Progenitor cell of endocrine pancreas (in vitro differentiated cells): ENCODE measurements at regions not wholly inside any gene's neighbourhood (a gene's known extent, or its start where the extent isn't known, plus 50 kb on each side); places are given as distances from the start of the nearest gene placed in this dataset.

Experiments used
- DNase-seq: peaks from one replicate; pipeline ENCODE4 v3.0.0; 2021; ENCODE audit warnings: low spot score; ENCODE audit not compliant: unreplicated experiment
- H3K27ac Mint-ChIP-seq: 2 replicates; pipeline ENCODE4 v1.8.0; 2021; ENCODE audit warnings: mild to moderate bottlenecking, moderate library complexity, mixed read lengths
- H3K27me3 Mint-ChIP-seq: 2 replicates; pipeline ENCODE4 v1.8.0; 2021; ENCODE audit warnings: mixed read lengths
- H3K36me3 Mint-ChIP-seq: 2 replicates; pipeline ENCODE4 v1.8.0; 2022; ENCODE audit warnings: mixed read lengths; ENCODE audit not compliant: insufficient read depth
- H3K4me1 Mint-ChIP-seq: 2 replicates; pipeline ENCODE4 v1.8.0; 2021; ENCODE audit warnings: low read depth, mixed read lengths
- H3K4me3 Mint-ChIP-seq: 2 replicates; pipeline ENCODE4 v1.8.0; 2021; ENCODE audit warnings: low read depth, mild to moderate bottlenecking, moderate library complexity, mixed read lengths
- H3K9me3 Mint-ChIP-seq: 2 replicates; pipeline ENCODE4 v1.8.0; 2021; ENCODE audit warnings: low read depth, mixed read lengths
- TF ChIP-seq, protein P1 (sequence below): fragments of 200-600 bp; sonication (generic); IDR thresholded peaks from one replicate; pipeline ENCODE4 v1.5.0; 2021; ENCODE audit warnings: antibody characterized with exemption, mild to moderate bottlenecking; ENCODE audit not compliant: unreplicated experiment

DNA sequence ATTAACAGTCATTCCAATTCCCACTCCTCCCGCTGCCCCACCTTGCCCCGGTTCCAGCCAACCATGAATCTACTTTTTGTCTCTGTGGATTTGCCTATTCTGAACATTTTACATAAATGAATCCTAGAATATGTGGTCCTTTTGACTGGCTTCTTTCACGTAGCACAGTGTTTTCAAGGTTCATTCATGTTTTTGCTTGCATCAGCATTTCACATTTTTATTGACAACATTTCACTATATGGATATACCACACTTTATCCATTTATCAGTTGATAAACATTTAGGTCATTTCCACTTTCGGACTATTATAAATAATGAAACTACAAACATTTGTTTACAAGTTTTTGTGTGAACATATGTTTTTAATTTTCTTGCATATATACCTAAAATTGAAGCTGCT lies 182.0 kb downstream of the ZNF248 start:
- Mint-ChIP-seq H3K9me3 (peaks cover 45% of the 10 kb centered on the region), H3K36me3 (peaks cover 6% of the 10 kb centered on the region), H3K27me3 (no peaks in the 10 kb centered on the region), H3K27ac (no peak overlapping the region), H3K4me3 (no peak overlapping the region), H3K4me1 (no peaks in the 10 kb centered on the region)
- TF ChIP-seq, protein P1, sequence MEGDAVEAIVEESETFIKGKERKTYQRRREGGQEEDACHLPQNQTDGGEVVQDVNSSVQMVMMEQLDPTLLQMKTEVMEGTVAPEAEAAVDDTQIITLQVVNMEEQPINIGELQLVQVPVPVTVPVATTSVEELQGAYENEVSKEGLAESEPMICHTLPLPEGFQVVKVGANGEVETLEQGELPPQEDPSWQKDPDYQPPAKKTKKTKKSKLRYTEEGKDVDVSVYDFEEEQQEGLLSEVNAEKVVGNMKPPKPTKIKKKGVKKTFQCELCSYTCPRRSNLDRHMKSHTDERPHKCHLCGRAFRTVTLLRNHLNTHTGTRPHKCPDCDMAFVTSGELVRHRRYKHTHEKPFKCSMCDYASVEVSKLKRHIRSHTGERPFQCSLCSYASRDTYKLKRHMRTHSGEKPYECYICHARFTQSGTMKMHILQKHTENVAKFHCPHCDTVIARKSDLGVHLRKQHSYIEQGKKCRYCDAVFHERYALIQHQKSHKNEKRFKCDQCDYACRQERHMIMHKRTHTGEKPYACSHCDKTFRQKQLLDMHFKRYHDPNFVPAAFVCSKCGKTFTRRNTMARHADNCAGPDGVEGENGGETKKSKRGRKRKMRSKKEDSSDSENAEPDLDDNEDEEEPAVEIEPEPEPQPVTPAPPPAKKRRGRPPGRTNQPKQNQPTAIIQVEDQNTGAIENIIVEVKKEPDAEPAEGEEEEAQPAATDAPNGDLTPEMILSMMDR, result no peak
- DNase-seq, result no peak

DNA sequence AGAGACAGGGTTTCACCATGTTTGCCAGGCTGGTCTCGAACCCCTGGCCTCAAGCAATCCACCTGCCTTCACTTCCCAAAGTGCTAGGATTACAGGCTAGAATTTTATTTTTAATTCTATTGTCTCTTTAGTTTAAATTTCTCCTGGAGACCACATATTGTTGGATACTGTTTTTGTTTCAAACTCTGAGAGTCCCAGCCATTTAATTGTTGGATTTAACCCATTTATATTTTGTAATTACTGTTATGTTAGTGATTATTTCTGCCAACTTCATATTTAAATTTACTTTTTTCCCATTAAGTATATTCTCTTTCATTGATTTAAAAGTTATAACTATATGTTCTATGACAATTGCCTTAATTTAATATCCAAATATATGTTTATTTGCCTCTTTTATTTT lies 185.6 kb downstream of the ZNF248 start:
- peaks cover 55% of the 10 kb centered on the region for H3K9me3 Mint-ChIP-seq
- TF ChIP-seq, protein P1, result no peak

DNA sequence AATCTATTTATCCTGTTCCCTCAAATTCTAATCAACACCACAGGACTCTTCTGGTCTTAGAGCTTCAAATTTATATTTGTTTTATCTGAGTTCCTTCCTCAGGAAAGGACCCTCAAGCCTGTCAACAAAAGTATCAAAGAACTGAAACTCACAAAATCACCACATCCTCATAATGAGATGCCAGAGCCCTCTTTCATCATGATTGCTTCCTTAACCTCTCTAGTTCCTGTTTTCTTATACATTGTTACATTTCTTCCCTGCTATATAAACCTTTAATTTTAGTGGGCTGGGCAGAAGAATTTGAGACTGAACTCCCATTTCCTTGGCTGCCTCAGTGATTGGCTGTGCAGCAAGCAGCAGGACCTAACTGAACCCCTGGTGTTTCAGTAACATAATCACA lies 189.7 kb downstream of the ZNF248 start:
- DNase-seq, result no peak
- no peaks in the 10 kb centered on the region for H3K4me1 Mint-ChIP-seq
- peaks cover 59% of the 10 kb centered on the region for H3K9me3 Mint-ChIP-seq
- no peaks in the 10 kb centered on the region for H3K27me3 Mint-ChIP-seq
- H3K27ac Mint-ChIP-seq, result no peak overlapping the region
- TF ChIP-seq, protein P1, result no peak
- no peak overlapping the region for H3K4me3 Mint-ChIP-seq
- H3K36me3 Mint-ChIP-seq, result peaks cover 2% of the 10 kb centered on the region

More for the DNA sequence above, 185.6 kb downstream of the ZNF248 start:
- Mint-ChIP-seq H3K27me3 (no peaks in the 10 kb centered on the region), H3K4me3 (no peak overlapping the region), H3K36me3 (peaks cover 3% of the 10 kb centered on the region), H3K27ac (no peak overlapping the region), H3K4me1 (no peaks in the 10 kb centered on the region)
- no peak for DNase-seq

DNA sequence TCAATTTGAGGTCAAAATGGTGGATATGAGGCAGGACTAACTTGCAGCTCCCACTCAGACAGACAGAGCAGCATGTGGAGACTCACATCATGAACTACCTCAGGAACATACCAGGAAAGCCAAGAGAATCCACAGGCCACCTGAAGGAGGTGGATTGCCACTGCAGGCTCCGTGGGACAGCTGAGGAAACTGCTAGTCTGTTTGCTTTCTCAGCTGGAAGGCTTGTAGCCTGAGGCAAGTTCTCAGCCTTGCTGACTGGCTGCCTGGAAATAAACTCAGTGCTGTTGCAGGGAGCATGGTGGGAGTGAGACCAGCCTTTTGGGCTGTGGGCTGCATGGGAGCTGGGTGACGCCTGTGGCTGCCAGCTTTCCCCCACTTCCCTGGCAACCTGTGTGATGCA lies 202.9 kb downstream of the ZNF248 start:
- no peaks in the 10 kb centered on the region for H3K27me3 Mint-ChIP-seq
- TF ChIP-seq, protein P1, result no peak
- DNase-seq, result no peak
- H3K27ac Mint-ChIP-seq, result no peak overlapping the region
- no peaks in the 10 kb centered on the region for H3K4me1 Mint-ChIP-seq
- H3K36me3 Mint-ChIP-seq, result peaks cover 2% of the 10 kb centered on the region
- no peak overlapping the region for H3K4me3 Mint-ChIP-seq
- H3K9me3 Mint-ChIP-seq, result peaks cover 59% of the 10 kb centered on the region

DNA sequence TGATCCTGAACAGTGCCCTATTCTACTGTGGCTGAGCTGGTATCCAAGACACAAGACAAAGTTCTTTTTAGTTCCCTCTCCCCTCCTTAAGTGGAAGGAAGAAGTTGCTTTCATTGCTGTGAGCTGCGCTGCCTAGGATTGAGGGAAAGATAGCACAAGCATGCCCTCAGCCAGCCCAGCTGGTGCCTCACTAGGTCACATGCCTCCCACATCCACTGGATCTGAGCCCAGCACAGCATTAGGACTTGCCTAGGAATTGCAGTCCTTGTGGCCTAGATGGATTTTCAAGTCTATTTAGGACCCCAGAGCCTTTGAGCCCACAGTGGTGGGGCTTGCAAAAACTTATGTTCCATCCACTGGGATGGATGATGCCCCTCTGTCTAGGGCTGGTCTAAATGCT lies 214.2 kb downstream of the ZNF248 start:
- no peaks in the 10 kb centered on the region for H3K27me3 Mint-ChIP-seq
- H3K36me3 Mint-ChIP-seq, result peaks cover 2% of the 10 kb centered on the region
- no peaks in the 10 kb centered on the region for H3K4me1 Mint-ChIP-seq
- no peak overlapping the region for H3K27ac Mint-ChIP-seq
- DNase-seq, result no peak
- H3K9me3 Mint-ChIP-seq, result peaks cover 42% of the 10 kb centered on the region
- TF ChIP-seq, protein P1, result no peak
- no peak overlapping the region for H3K4me3 Mint-ChIP-seq
